ENCODE measurements at regions not wholly inside any gene's neighbourhood (a gene's known extent, or its start where the extent isn't known, plus 50 kb on each side); places are given as distances from the start of the nearest gene placed in this dataset.

- Histone ChIP-seq H3K9ac (ENCODE audit: insufficient read length) (no peak overlapping the region), H3K27ac (no peak overlapping the region), H3K4me3 (no peak overlapping the region), H3K36me3 (ENCODE audit: insufficient read depth, low read length) (no peaks in the 10 kb centered on the region), H3K9me3 (ENCODE audit: low read depth, low read length) (no peaks in the 10 kb centered on the region)
- no peak for DNase-seq (ENCODE audit: low read depth, low spot score)
- TF ChIP-seq EZH2 (IDR thresholded peaks at IDR 0.05) (no peak), POLR2AphosphoS5 (IDR thresholded peaks at IDR 0.05; ENCODE audit: borderline replicate concordance, low read depth, low read length) (no peak), FOXP2 (optimal IDR thresholded peaks at IDR 0.05; ENCODE audit: control extremely low read depth, extremely low read length, insufficient read depth) (no peak)
These were observed 243.6 kb upstream of the PODXL start for GRCh38 chr7:131800008-131800407.

DNA sequence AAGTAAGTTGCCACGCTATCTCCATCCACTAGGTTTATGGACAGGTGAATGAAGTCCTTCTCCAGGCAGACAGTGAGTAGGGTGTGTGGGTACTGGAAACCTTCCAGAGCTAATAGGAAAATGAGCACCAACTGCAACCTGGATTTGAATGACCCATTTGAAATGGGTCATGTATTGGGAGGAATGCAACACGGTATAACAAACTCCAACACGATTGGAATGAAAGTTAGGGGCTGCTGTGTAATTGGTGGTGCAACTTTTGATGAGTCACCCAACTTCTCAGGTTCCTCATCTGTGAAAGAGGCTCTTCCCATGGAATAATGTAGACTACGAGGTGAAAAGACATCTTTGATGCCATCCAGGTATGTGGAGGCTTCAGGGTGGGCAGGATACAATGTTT, 241.4 kb upstream of the PODXL start:
- DNase-seq (ENCODE audit: low read depth, low spot score): no peak
- TF ChIP-seq POLR2AphosphoS5 (IDR thresholded peaks at IDR 0.05; ENCODE audit: borderline replicate concordance, low read depth, low read length) (no peak), EZH2 (IDR thresholded peaks at IDR 0.05) (no peak), FOXP2 (optimal IDR thresholded peaks at IDR 0.05; ENCODE audit: control extremely low read depth, extremely low read length, insufficient read depth) (no peak)
- H3K9me3 ChIP-seq (ENCODE audit: low read depth, low read length): no peaks in the 10 kb centered on the region

DNA sequence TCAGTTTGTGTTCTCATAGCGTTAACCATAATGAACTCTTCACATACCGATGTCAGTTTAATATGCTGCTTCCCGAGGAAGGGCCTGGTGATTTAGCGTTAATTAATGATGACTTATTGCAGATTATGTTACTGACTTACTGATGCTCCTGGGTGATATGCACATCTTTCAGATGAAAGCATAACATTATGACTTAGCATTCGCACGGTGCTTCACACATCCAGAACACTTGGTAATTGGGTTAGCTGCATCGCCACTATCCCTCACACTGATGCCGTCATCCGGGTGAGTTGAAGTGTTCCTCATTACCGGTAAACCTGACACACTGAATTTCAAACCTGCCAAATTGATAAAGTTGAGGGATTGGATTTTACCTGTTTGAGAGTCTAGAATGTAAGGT, 239.0 kb upstream of the PODXL start:
- no peak for TF ChIP-seq EZH2 (IDR thresholded peaks at IDR 0.05)
- no peak for TF ChIP-seq FOXP2 (optimal IDR thresholded peaks at IDR 0.05; ENCODE audit: control extremely low read depth, extremely low read length, insufficient read depth)
- no peak for TF ChIP-seq POLR2AphosphoS5 (IDR thresholded peaks at IDR 0.05; ENCODE audit: borderline replicate concordance, low read depth, low read length)

More for the DNA sequence above, 241.4 kb upstream of the PODXL start:
- H3K9ac ChIP-seq (ENCODE audit: insufficient read length): no peak overlapping the region
- H3K4me3 ChIP-seq: no peak overlapping the region
- H3K36me3 ChIP-seq (ENCODE audit: insufficient read depth, low read length): no peaks in the 10 kb centered on the region
- no peak overlapping the region for H3K27ac ChIP-seq

DNA sequence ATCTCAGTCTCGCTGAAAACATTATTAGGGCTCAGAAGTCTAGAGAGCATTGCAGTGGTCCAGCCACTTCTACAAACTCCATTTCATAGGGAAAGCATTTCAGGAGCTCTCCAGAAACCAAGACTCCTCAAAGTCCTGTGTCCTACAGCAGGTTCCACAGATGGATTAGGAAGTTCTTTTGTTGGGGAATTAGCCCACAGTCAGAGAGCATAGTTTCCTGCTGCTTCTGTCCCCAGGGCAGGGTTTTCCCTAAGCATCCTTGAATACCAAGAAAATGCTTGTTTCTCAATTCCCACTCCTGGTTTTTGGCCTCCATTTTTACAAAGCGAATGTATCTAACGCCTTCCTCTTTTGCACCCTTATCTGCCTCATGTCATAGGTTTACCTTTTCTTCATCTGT, 235.9 kb upstream of the PODXL start:
- Histone ChIP-seq H3K4me3 (no peak overlapping the region), H3K9me3 (ENCODE audit: low read depth, low read length) (no peaks in the 10 kb centered on the region), H3K27ac (no peak overlapping the region), H3K9ac (ENCODE audit: insufficient read length) (no peak overlapping the region), H3K36me3 (ENCODE audit: insufficient read depth, low read length) (no peaks in the 10 kb centered on the region)
- TF ChIP-seq POLR2AphosphoS5 (IDR thresholded peaks at IDR 0.05; ENCODE audit: borderline replicate concordance, low read depth, low read length): no peak
- no peak for TF ChIP-seq FOXP2 (optimal IDR thresholded peaks at IDR 0.05; ENCODE audit: control extremely low read depth, extremely low read length, insufficient read depth)
- no peak for TF ChIP-seq EZH2 (IDR thresholded peaks at IDR 0.05)
- DNase-seq (ENCODE audit: low read depth, low spot score): no peak

More for the DNA sequence above, 239.0 kb upstream of the PODXL start:
- Histone ChIP-seq H3K9me3 (ENCODE audit: low read depth, low read length) (no peaks in the 10 kb centered on the region), H3K27ac (no peak overlapping the region), H3K36me3 (ENCODE audit: insufficient read depth, low read length) (no peaks in the 10 kb centered on the region), H3K4me3 (no peak overlapping the region), H3K9ac (ENCODE audit: insufficient read length) (no peak overlapping the region)
- no peak for DNase-seq (ENCODE audit: low read depth, low spot score)

DNA sequence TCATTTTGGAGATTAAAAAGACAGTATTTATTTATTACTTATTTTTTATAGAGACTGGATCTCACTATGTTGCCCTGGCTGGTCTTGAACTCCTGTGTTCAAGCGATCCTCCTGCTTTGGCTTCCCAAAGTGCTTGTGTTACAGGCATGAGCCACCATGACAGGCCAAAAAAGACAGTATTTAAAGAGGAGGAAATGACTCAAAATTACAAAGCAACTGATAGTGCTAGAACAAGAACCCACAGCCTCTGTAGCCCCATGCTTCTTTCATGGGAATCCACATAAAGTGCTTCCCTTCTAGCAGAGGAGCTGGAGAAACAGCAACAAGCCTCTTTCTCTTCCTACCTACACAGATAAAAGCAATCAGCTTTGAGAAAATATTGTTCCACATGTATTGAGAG, 230.7 kb upstream of the PODXL start:
- TF ChIP-seq POLR2AphosphoS5 (IDR thresholded peaks at IDR 0.05; ENCODE audit: borderline replicate concordance, low read depth, low read length) (no peak), EZH2 (IDR thresholded peaks at IDR 0.05) (no peak), FOXP2 (optimal IDR thresholded peaks at IDR 0.05; ENCODE audit: control extremely low read depth, extremely low read length, insufficient read depth) (no peak)
- H3K27ac ChIP-seq: no peak overlapping the region
- H3K9me3 ChIP-seq (ENCODE audit: low read depth, low read length): no peaks in the 10 kb centered on the region
- DNase-seq (ENCODE audit: low read depth, low spot score): no peak
- no peak overlapping the region for H3K9ac ChIP-seq (ENCODE audit: insufficient read length)
- H3K4me3 ChIP-seq: no peak overlapping the region
- H3K36me3 ChIP-seq (ENCODE audit: insufficient read depth, low read length): no peaks in the 10 kb centered on the region

GRCh38 chr7:131786204-131786603, 229.8 kb upstream of the PODXL start:
- Histone ChIP-seq H3K36me3 (ENCODE audit: insufficient read depth, low read length) (no peaks in the 10 kb centered on the region), H3K27ac (no peak overlapping the region), H3K4me3 (no peak overlapping the region), H3K9ac (ENCODE audit: insufficient read length) (no peak overlapping the region), H3K9me3 (ENCODE audit: low read depth, low read length) (no peaks in the 10 kb centered on the region)
- DNase-seq (ENCODE audit: low read depth, low spot score): no peak
- TF ChIP-seq POLR2AphosphoS5 (IDR thresholded peaks at IDR 0.05; ENCODE audit: borderline replicate concordance, low read depth, low read length) (no peak), FOXP2 (optimal IDR thresholded peaks at IDR 0.05; ENCODE audit: control extremely low read depth, extremely low read length, insufficient read depth) (no peak)

DNA sequence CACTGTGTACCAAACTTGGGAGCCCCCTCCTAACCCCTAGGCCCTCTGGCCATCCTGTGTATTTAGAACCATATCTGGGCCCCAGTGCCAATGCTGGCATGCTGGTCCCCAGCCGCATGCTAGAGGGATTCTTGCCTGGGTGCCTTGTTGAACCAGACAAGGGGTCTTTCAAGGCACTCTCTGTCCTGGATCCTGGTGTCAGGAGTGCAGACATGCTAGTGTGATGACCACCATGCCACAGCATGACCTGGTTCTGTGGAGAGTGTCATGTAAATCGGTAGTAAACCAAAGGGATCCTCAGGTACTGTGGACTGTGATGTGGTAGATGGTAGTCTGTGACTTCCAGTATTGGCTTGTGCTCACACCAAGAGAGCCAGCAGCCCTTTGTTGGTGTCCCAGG, 222.2 kb upstream of the PODXL start:
- no peak overlapping the region for H3K27ac ChIP-seq
- no peak for TF ChIP-seq EZH2 (IDR thresholded peaks at IDR 0.05)
- no peak for TF ChIP-seq FOXP2 (optimal IDR thresholded peaks at IDR 0.05; ENCODE audit: control extremely low read depth, extremely low read length, insufficient read depth)
- TF ChIP-seq POLR2AphosphoS5 (IDR thresholded peaks at IDR 0.05; ENCODE audit: borderline replicate concordance, low read depth, low read length): no peak
- H3K36me3 ChIP-seq (ENCODE audit: insufficient read depth, low read length): no peaks in the 10 kb centered on the region
- no peaks in the 10 kb centered on the region for H3K9me3 ChIP-seq (ENCODE audit: low read depth, low read length)
- no peak overlapping the region for H3K9ac ChIP-seq (ENCODE audit: insufficient read length)
- no peak overlapping the region for H3K4me3 ChIP-seq
- DNase-seq (ENCODE audit: low read depth, low spot score): no peak

DNA sequence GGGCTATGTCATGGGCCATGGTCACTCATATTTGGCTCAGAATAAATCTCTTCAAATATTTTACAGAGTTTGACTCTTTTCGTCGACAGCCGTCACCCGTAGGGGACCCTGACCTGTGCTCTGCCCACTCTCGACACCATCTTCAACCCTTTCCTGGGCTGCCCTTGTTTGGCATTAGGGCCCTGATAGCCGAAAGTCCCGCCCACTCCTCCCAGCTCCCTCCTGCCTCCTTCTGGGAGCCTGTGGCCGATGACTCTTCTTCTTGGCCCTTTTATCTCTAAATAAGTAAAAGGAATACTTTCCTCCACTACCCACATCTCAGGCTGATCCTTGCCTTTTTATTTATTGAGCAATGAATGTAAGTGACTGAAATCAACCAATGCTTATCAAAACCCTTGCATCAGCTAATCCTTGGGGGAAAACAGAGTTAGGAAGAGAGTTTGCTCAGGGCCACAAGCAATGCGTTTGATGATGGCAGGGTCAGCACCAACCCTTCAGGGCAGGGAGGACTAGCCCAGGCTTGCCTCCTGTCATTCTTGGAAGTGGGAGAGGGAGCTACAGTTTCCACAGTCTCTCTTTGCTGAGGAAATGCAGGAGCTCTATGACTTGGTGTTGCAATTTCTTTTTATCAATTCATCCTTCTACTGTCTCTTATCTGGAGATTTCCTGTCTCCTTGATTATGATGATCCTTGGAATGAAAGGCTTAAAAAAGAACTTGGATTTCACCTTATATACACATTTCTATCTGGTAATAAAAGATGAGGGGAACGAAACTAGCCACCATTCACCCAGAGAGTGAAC, 218.2 kb upstream of the PODXL start:
- Histone ChIP-seq H3K36me3 (ENCODE audit: insufficient read depth, low read length) (no peaks in the 10 kb centered on the region), H3K27ac (no peak overlapping the region), H3K9me3 (ENCODE audit: low read depth, low read length) (no peaks in the 10 kb centered on the region), H3K9ac (ENCODE audit: insufficient read length) (no peak overlapping the region), H3K4me3 (no peak overlapping the region)
- no peak for DNase-seq (ENCODE audit: low read depth, low spot score)
- TF ChIP-seq EZH2 (IDR thresholded peaks at IDR 0.05): no peak
- TF ChIP-seq POLR2AphosphoS5 (IDR thresholded peaks at IDR 0.05; ENCODE audit: borderline replicate concordance, low read depth, low read length): no peak
- no peak for TF ChIP-seq FOXP2 (optimal IDR thresholded peaks at IDR 0.05; ENCODE audit: control extremely low read depth, extremely low read length, insufficient read depth)

GRCh38 chr7:131773413-131773812, 217.0 kb upstream of the PODXL start:
- Histone ChIP-seq H3K36me3 (ENCODE audit: insufficient read depth, low read length) (no peaks in the 10 kb centered on the region), H3K9ac (ENCODE audit: insufficient read length) (no peak overlapping the region), H3K9me3 (ENCODE audit: low read depth, low read length) (no peaks in the 10 kb centered on the region), H3K4me3 (no peak overlapping the region), H3K27ac (no peak overlapping the region)
- no peak for DNase-seq (ENCODE audit: low read depth, low spot score)
- TF ChIP-seq POLR2AphosphoS5 (IDR thresholded peaks at IDR 0.05; ENCODE audit: borderline replicate concordance, low read depth, low read length) (no peak), FOXP2 (optimal IDR thresholded peaks at IDR 0.05; ENCODE audit: control extremely low read depth, extremely low read length, insufficient read depth) (no peak), EZH2 (IDR thresholded peaks at IDR 0.05) (no peak)
